ENCODE measurements at regions not wholly inside any gene's neighbourhood (a gene's known extent, or its start where the extent isn't known, plus 50 kb on each side); places are given as distances from the start of the nearest gene placed in this dataset.

DNA sequence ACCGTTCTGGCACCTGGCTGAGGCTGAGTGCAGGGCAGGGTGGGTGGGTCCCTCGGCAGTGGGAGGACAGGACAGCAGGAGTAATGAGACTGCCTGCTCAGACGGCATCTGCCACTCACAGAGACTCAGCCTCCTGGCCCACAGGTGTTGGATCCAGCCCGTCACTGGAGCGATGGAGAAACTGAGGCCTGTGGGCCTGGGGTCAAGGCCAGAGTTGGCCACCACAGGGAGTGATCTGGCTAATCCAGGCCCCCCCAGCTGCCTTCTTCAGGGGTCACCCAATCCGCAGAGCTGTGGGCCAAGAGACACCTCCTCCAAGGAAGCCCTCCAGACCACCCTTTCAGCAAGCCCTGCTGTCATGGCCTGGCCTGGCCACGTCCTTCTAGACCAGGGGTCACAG lies 103.7 kb upstream of the VSTM2B start:
- no peak for DNase-seq (ENCODE audit: low read depth in 2 of 2)
- H3K4me3 ChIP-seq (replicated peaks in 1 of 2; ENCODE audit: low read depth in 2 of 2, low read length in 2 of 2) = no peak overlapping the region
- TF ChIP-seq, protein P1, sequence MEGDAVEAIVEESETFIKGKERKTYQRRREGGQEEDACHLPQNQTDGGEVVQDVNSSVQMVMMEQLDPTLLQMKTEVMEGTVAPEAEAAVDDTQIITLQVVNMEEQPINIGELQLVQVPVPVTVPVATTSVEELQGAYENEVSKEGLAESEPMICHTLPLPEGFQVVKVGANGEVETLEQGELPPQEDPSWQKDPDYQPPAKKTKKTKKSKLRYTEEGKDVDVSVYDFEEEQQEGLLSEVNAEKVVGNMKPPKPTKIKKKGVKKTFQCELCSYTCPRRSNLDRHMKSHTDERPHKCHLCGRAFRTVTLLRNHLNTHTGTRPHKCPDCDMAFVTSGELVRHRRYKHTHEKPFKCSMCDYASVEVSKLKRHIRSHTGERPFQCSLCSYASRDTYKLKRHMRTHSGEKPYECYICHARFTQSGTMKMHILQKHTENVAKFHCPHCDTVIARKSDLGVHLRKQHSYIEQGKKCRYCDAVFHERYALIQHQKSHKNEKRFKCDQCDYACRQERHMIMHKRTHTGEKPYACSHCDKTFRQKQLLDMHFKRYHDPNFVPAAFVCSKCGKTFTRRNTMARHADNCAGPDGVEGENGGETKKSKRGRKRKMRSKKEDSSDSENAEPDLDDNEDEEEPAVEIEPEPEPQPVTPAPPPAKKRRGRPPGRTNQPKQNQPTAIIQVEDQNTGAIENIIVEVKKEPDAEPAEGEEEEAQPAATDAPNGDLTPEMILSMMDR (IDR thresholded peaks at IDR 0.05; ENCODE audit: low read depth, low read length) = no peak

DNA sequence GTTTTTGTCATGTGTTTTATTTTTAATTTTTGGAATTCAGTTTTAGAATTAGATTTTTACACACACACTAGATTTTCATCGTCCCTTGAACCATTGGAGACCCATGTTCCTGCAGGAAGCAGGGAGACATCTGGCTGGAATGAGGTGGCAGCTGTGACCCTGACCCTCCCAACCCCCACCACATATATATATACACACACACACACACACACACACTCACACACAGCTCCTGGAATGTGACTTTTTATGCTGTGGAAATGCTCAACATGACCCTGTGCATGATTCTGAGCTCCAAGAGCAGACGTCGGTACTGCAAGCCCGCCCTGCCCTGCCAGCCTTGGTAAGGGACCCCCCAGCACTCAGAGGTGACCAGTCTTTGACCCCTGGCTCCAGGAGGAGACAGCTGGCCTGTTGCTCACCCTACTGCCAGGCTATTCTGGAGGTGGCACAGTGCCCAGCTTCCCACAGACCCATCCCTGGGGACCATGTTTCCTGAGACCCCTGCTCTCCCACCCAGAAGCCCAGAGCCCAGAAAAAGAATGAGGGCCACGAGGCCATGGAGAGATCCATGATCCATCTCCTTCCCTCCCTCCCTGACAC lies 103.2 kb upstream of the VSTM2B start:
- TF ChIP-seq, protein P1 (IDR thresholded peaks at IDR 0.05; ENCODE audit: low read depth, low read length) = no peak
- DNase-seq (ENCODE audit: low read depth in 2 of 2) = no peak
- no peak overlapping the region for H3K4me3 ChIP-seq (replicated peaks in 1 of 2; ENCODE audit: low read depth in 2 of 2, low read length in 2 of 2)

DNA sequence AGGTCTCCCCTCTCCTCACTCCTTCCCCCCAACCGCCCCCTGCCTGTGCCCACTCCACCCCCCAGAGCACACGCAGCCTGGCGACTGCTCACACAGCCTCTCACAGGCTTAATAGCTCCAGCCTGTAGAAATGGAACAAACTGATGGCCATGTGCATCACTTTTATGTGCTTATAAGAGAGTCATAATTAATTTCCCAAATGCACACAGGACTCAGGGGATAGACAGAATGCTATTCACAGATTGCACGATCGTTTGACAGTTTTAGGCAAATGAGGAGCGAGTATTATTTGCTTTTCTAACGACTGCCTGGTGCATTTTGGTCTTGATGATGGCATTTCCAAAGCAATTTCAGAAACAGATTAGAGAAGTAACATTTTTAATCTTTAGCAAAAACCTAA lies 97.7 kb upstream of the VSTM2B start:
- TF ChIP-seq, protein P1 (IDR thresholded peaks at IDR 0.05; ENCODE audit: low read depth, low read length) = no peak

DNA sequence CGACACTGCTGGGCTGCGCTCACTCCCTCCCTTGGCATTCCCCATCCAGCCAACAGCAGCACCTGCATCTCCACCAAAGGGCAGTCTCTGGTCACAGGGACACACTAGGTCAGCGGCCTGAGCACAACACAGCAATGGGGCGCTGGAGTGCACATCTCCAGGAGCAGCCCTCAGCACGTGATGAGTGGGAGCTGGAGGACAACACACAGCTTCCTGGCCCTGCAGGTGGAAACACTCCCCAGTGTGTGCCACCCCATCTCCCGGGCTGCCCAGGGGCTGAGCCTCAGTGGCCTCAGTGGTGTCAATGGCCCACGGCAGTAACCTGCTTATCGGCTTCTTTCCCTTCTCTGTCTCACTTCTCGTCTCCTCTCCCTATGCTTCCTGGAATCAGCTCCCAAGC lies 96.8 kb upstream of the VSTM2B start:
- DNase-seq (ENCODE audit: low read depth in 2 of 2) = no peak
- H3K4me3 ChIP-seq (replicated peaks in 1 of 2; ENCODE audit: low read depth in 2 of 2, low read length in 2 of 2) = no peak overlapping the region
- TF ChIP-seq, protein P1 (IDR thresholded peaks at IDR 0.05; ENCODE audit: low read depth, low read length) = no peak

More for the DNA sequence above, 97.7 kb upstream of the VSTM2B start:
- DNase-seq (ENCODE audit: low read depth in 2 of 2) = no peak
- no peak overlapping the region for H3K4me3 ChIP-seq (replicated peaks in 1 of 2; ENCODE audit: low read depth in 2 of 2, low read length in 2 of 2)

DNA sequence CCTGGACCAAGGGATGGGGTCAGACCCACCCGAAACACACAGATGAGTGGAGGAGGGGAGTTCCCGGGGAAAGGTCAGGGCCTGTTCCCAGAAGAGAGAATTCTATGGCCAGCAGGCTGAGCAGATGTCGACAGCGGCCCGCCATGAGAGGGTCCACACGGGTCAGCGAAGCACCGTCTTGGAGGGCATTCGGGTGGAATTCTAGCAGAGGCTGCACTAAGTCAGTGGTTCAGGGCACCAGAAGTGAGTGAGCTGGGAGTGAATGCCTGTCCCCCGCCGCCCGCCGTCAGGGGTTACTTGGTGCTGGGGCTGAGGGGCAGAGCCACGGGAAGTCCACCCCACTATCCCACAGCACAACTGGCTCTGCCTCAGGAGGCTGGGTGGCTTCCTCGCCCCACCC lies 96.2 kb upstream of the VSTM2B start:
- no peak for DNase-seq (ENCODE audit: low read depth in 2 of 2)
- no peak overlapping the region for H3K4me3 ChIP-seq (replicated peaks in 1 of 2; ENCODE audit: low read depth in 2 of 2, low read length in 2 of 2)
- TF ChIP-seq, protein P1 (IDR thresholded peaks at IDR 0.05; ENCODE audit: low read depth, low read length) = no peak

DNA sequence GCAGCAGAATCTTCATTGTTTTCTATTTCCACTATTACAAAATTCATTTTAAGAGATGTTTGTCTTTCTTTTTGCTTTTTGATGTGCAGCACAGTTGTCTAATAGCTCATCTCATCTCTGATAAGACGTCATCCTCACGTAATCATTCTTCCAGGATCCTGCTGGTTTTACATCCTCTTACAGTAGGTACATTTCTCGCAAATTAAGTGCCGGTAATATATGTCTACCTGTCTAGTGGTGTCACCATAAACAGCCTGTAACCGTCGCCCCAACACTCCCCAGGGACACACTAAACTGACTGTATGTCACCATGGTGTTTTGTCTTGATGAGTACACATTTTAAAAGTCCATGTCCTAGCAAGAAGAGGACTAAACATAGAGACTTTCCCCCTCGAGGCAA lies 94.5 kb upstream of the VSTM2B start:
- TF ChIP-seq, protein P1 (IDR thresholded peaks at IDR 0.05; ENCODE audit: low read depth, low read length) = no peak
- no peak for DNase-seq (ENCODE audit: low read depth in 2 of 2)
- no peak overlapping the region for H3K4me3 ChIP-seq (replicated peaks in 1 of 2; ENCODE audit: low read depth in 2 of 2, low read length in 2 of 2)

DNA sequence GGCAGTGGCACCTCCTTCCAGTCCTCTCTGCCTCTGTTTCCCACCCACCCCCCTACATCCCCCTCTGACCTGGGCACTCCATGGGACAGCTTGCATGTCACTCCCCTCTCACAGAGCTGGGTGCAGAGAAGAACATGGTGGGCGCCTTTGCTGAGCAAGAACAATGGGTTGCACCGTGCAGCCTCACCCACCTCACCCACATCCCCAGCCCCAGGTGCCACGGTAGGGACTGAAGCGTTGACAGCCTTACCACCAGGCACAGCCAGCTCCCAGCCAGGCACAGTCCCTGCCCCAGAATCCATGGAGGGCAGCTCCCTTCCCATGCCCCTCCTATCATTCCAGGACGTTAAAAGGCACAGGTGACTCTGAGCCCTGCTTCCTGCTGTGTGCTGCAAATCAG lies 93.1 kb upstream of the VSTM2B start:
- no peak for DNase-seq (ENCODE audit: low read depth in 2 of 2)
- H3K4me3 ChIP-seq (replicated peaks in 1 of 2; ENCODE audit: low read depth in 2 of 2, low read length in 2 of 2) = no peak overlapping the region
- TF ChIP-seq, protein P1 (IDR thresholded peaks at IDR 0.05; ENCODE audit: low read depth, low read length) = no peak

All from cardiac fibroblast (primary cell).